ENCODE measurements at regions not wholly inside any gene's neighbourhood (a gene's known extent, or its start where the extent isn't known, plus 50 kb on each side); places are given as distances from the start of the nearest gene placed in this dataset.
A peak's percentile ranks its signal among the peaks of the same experiment; 100 is the strongest.
"Not testable (repeated sequence)": the region's sequence is repeated elsewhere in the genome, so short reads cannot be mapped to it uniquely, and the experiment has no call there.

DNA sequence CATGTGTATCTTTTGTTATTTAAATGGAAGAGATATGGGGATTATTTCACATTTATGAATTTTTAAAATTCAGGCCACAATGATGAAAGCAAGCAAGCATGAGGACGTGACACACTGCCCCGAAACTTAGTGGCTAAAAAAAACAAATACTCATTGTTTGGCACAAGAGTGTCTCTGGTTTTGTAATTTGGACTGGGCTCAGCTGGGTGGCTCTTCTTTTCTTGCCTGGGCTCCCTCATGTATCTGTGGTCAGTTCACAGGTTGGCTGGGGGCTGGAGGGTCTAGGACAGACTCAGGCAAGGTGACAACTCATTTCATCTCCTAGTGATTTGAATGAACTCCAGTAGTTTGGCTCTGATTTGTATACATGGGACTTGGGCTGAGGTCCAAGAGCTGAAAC is 238.4 kb upstream of the PRKX start:
- H3K9me3 ChIP-seq (ENCODE audit: low read depth), result no peaks in the 10 kb centered on the region
- no peaks in the 10 kb centered on the region for H3K27me3 ChIP-seq
- H3K27ac ChIP-seq, result no peak overlapping the region
- no peak overlapping the region for H3K4me3 ChIP-seq
- DNase-seq (ENCODE audit: low read depth in 1 of 2, low spot score in 1 of 2), result no peak
- H3K4me1 ChIP-seq (ENCODE audit: low read depth), result no peaks in the 10 kb centered on the region
- TF ChIP-seq, protein P1, sequence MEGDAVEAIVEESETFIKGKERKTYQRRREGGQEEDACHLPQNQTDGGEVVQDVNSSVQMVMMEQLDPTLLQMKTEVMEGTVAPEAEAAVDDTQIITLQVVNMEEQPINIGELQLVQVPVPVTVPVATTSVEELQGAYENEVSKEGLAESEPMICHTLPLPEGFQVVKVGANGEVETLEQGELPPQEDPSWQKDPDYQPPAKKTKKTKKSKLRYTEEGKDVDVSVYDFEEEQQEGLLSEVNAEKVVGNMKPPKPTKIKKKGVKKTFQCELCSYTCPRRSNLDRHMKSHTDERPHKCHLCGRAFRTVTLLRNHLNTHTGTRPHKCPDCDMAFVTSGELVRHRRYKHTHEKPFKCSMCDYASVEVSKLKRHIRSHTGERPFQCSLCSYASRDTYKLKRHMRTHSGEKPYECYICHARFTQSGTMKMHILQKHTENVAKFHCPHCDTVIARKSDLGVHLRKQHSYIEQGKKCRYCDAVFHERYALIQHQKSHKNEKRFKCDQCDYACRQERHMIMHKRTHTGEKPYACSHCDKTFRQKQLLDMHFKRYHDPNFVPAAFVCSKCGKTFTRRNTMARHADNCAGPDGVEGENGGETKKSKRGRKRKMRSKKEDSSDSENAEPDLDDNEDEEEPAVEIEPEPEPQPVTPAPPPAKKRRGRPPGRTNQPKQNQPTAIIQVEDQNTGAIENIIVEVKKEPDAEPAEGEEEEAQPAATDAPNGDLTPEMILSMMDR (IDR thresholded peaks at IDR 0.05; ENCODE audit: low read depth, low read length), result no peak
- H3K36me3 ChIP-seq, result no peaks in the 10 kb centered on the region

DNA sequence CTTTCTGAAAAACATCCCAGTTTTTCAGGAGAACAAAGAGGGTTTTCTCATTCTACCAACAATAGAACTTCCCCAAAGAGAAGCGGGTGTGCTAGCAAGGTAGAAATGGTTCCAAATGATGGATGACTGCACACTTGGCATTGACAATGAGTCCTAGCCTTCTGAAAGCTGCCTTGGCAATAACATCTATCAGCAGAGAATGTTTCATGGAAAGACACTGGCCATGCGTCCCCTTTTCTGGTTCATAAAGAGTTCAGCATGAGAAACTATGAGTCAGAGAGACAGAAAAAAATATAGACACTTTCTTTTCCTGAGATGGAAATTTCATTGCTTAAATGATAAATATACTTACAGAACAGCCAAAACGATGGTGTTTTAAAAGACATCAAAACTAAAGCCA is 236.9 kb upstream of the PRKX start:
- H3K27me3 ChIP-seq, result no peaks in the 10 kb centered on the region
- no peaks in the 10 kb centered on the region for H3K4me1 ChIP-seq (ENCODE audit: low read depth)
- TF ChIP-seq, protein P1 (IDR thresholded peaks at IDR 0.05; ENCODE audit: low read depth, low read length), result no peak
- no peaks in the 10 kb centered on the region for H3K36me3 ChIP-seq
- no peak for DNase-seq (ENCODE audit: low read depth in 1 of 2, low spot score in 1 of 2)
- no peak overlapping the region for H3K4me3 ChIP-seq
- no peak overlapping the region for H3K27ac ChIP-seq
- no peaks in the 10 kb centered on the region for H3K9me3 ChIP-seq (ENCODE audit: low read depth)

- Histone ChIP-seq H3K4me3 (no peak overlapping the region), H3K27me3 (no peaks in the 10 kb centered on the region), H3K36me3 (no peaks in the 10 kb centered on the region), H3K4me1 (ENCODE audit: low read depth) (no peaks in the 10 kb centered on the region), H3K9me3 (ENCODE audit: low read depth) (no peaks in the 10 kb centered on the region), H3K27ac (no peak overlapping the region)
- TF ChIP-seq, protein P1 (IDR thresholded peaks at IDR 0.05; ENCODE audit: low read depth, low read length), result no peak
- no peak for DNase-seq (ENCODE audit: low read depth in 1 of 2, low spot score in 1 of 2)
Measured at GRCh38 chrX:3943965-3944364, 230.5 kb upstream of the PRKX start.

GRCh38 chrX:3940000-3940610 is 226.7 kb upstream of the PRKX start:
- Histone ChIP-seq H3K36me3 (no peaks in the 10 kb centered on the region), H3K27ac (no peak overlapping the region), H3K9me3 (ENCODE audit: low read depth) (no peaks in the 10 kb centered on the region), H3K27me3 (no peaks in the 10 kb centered on the region), H3K4me1 (ENCODE audit: low read depth) (no peaks in the 10 kb centered on the region), H3K4me3 (no peak overlapping the region)
- TF ChIP-seq, protein P1 (IDR thresholded peaks at IDR 0.05; ENCODE audit: low read depth, low read length), result peak; percentile 44
- DNase-seq (ENCODE audit: low read depth in 1 of 2, low spot score in 1 of 2), result peak; percentile 11 to 21

GRCh38 chrX:3938587-3938986 is 225.1 kb upstream of the PRKX start:
- Histone ChIP-seq H3K4me1 (ENCODE audit: low read depth) (no peaks in the 10 kb centered on the region), H3K27ac (no peak overlapping the region), H3K9me3 (ENCODE audit: low read depth) (no peaks in the 10 kb centered on the region), H3K27me3 (no peaks in the 10 kb centered on the region), H3K36me3 (no peaks in the 10 kb centered on the region), H3K4me3 (no peak overlapping the region)
- DNase-seq (ENCODE audit: low read depth in 1 of 2, low spot score in 1 of 2), result no peak
- TF ChIP-seq, protein P1 (IDR thresholded peaks at IDR 0.05; ENCODE audit: low read depth, low read length), result no peak

- not testable (repeated sequence) for H3K9me3 ChIP-seq (ENCODE audit: low read depth); H3K4me1 ChIP-seq (ENCODE audit: low read depth); H3K27me3 ChIP-seq; H3K36me3 ChIP-seq; H3K27ac ChIP-seq; DNase-seq (ENCODE audit: low read depth in 1 of 2, low spot score in 1 of 2); H3K4me3 ChIP-seq
Measured at GRCh38 chrX:3935196-3935595, 221.7 kb upstream of the PRKX start.

DNA sequence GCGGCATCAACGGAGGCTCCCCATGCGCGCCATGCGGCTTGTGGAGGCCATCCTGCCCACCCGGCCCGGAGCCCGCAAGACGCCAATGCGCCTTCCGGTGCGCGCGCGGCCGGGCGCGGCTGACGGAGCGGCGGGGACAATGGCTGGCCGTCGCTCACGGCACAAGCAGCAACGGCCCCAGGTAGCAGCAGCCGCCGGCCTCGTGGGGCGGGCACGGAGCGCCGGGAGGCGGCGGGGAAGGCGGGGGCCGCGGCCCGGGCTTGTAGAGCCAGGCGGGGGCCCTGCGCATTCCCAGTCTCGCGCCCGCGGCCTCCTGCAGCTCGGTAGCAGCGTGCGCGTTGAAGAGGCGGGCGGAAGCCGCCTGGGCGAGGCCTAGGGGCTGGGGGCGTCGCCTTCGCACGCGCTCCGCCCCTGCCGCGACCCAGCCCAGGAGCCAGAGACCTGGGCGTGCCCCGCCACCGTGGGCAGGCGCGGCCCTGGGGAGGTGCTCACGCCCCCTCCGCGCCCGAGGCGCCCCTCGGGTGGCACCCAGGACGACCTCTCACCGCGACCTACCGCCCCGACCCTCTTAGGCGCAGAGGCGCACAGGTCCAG is 207.1 kb upstream of the PRKX start:
- not testable (repeated sequence) for H3K4me3 ChIP-seq; DNase-seq (ENCODE audit: low read depth in 1 of 2, low spot score in 1 of 2); H3K9me3 ChIP-seq (ENCODE audit: low read depth); H3K27ac ChIP-seq; H3K4me1 ChIP-seq (ENCODE audit: low read depth); H3K36me3 ChIP-seq; H3K27me3 ChIP-seq

DNA sequence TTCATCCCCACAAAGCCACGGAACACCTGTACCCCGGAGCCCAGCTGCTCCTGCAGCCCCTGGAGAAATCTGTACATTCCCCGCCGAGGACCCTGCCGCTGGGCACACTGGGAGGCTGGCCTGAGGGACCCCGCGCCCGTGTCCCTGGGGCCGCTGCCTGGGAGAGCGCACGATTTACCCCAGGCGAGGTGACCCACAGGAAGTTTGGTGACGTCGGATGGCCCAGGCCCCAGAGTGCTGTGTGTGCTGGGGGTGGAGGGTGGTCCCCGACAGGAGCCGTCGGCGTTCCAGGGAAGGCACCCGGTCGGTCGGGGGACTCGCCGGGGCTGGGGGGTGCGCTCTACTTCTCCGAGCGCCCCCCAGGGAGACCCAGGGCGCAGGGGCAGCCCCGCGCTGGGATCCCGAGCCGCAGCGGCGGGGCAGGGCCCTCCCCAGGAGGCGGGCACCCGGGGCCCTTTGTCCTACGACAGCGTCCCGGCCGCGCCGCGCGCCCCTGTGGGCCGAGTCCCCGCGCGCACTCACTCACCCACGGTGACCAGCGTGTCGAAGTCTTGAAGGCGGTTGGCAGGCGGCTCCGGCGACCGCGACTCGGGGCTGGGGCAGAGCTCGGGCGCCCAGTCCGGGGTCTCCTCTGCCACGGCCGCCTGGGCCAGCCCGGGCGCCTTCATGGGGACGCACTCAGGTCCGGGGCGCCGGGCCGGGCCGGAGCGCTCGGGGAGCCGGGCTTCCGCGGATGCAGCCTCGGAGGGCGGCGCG is 206.4 kb upstream of the PRKX start:
- H3K4me3 ChIP-seq, H3K27ac ChIP-seq: not testable (repeated sequence)

DNA sequence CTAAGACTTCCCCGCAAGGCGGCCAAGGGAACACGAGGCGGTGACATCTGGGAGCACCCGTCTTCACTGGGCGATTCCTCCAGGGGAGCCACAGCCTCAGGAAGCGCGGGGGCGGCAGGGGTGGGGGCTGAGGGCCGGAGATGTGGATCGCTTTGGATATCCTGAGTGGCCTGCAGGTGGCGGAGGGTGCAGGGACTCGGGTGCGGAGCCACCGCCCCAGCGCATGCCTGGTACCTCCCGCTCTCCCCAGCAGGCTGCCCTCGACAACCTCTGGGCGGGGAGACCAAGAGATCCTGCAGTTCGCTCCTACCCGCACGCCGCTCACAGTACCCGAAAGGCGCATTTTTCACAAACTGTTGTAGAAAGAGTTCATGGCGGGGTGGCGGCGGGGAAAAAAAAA is 201.4 kb upstream of the PRKX start:
- H3K27ac ChIP-seq; H3K4me1 ChIP-seq (ENCODE audit: low read depth); H3K4me3 ChIP-seq; H3K9me3 ChIP-seq (ENCODE audit: low read depth); H3K27me3 ChIP-seq; H3K36me3 ChIP-seq; DNase-seq (ENCODE audit: low read depth in 1 of 2, low spot score in 1 of 2): not testable (repeated sequence)

More for the DNA sequence above, 206.4 kb upstream of the PRKX start:
- not testable (repeated sequence) for H3K4me1 ChIP-seq (ENCODE audit: low read depth); H3K9me3 ChIP-seq (ENCODE audit: low read depth); DNase-seq (ENCODE audit: low read depth in 1 of 2, low spot score in 1 of 2); H3K27me3 ChIP-seq; H3K36me3 ChIP-seq

Data from cardiac muscle cell (in vitro differentiated cells and primary cell).